ENCODE measurements at regions not wholly inside any gene's neighbourhood (a gene's known extent, or its start where the extent isn't known, plus 50 kb on each side); places are given as distances from the start of the nearest gene placed in this dataset.

- TF ChIP-seq CTCF (IDR thresholded peaks at IDR 0.05), result no peak
- TF ChIP-seq POLR2A (IDR thresholded peaks at IDR 0.05), result no peak
These were observed 78.8 kb downstream of the GSC start for GRCh38 chr14:94690896-94691659.

Measured in esophagus squamous epithelium (tissue), 4 donors.